Right lobe of liver (tissue), 4 donors: ENCODE measurements at regions not wholly inside any gene's neighbourhood (a gene's known extent, or its start where the extent isn't known, plus 50 kb on each side); places are given as distances from the start of the nearest gene placed in this dataset.

Source experiments
- POLR2A ChIP-seq: fragments of 450-650 bp; IDR thresholded peaks from one replicate; pipeline ENCODE4 v1.6.1; 2017; ENCODE audit warnings: antibody characterized with exemption, mild to moderate bottlenecking
- TF ChIP-seq, protein P1 (sequence below), 4 donors: fragments of 200-600 bp in 3 of 4; fragments of 450-650 bp in 1 of 4; IDR thresholded peaks; one replicate each; pipeline versions ENCODE4 v1.5.1 to v1.8.0; 2016 to 2022; ENCODE audit warnings: antibody characterized with exemption in 4 of 4, mild to moderate bottlenecking in 2 of 4
- donor health status: DM: no; HTN: no; CAD: no.
- donor health status: DM: no; HTN: no; CAD: no.
- donor health status: DM: no; HTN: yes; CAD: no.

- TF ChIP-seq, protein P1, sequence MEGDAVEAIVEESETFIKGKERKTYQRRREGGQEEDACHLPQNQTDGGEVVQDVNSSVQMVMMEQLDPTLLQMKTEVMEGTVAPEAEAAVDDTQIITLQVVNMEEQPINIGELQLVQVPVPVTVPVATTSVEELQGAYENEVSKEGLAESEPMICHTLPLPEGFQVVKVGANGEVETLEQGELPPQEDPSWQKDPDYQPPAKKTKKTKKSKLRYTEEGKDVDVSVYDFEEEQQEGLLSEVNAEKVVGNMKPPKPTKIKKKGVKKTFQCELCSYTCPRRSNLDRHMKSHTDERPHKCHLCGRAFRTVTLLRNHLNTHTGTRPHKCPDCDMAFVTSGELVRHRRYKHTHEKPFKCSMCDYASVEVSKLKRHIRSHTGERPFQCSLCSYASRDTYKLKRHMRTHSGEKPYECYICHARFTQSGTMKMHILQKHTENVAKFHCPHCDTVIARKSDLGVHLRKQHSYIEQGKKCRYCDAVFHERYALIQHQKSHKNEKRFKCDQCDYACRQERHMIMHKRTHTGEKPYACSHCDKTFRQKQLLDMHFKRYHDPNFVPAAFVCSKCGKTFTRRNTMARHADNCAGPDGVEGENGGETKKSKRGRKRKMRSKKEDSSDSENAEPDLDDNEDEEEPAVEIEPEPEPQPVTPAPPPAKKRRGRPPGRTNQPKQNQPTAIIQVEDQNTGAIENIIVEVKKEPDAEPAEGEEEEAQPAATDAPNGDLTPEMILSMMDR (IDR thresholded peaks at IDR 0.05) = no peak
- no peak for TF ChIP-seq POLR2A
Observed at GRCh38 chr12:5195691-5196090, 152.0 kb downstream of the KCNA5 start.
